ENCODE measurements at regions not wholly inside any gene's neighbourhood (a gene's known extent, or its start where the extent isn't known, plus 50 kb on each side); places are given as distances from the start of the nearest gene placed in this dataset.

GRCh38 chr2:186098821-186099220, 360.2 kb downstream of the FSIP2 start:
- TF ChIP-seq CTCF (IDR thresholded peaks at IDR 0.05) = no peak
- no peak for TF ChIP-seq POLR2A (IDR thresholded peaks at IDR 0.05)
